AG09309 (cell line): ENCODE measurements at regions not wholly inside any gene's neighbourhood (a gene's known extent, or its start where the extent isn't known, plus 50 kb on each side); places are given as distances from the start of the nearest gene placed in this dataset.

Source experiments
- DNase-seq: peaks from one replicate; pipeline ENCODE4 v3.0.0-alpha.2; 2010; ENCODE audit warnings: low read depth
- H3K4me3 ChIP-seq: 2 replicates; pipeline ENCODE4 v1.5.1; 2011; ENCODE audit warnings: mild to moderate bottlenecking, low read depth, low read length, moderate library complexity; ENCODE audit not compliant: control insufficient read depth
- TF ChIP-seq, protein P1 (sequence below): IDR thresholded peaks from 2 replicates; pipeline ENCODE4 v1.5.1; 2011; ENCODE audit warnings: mild to moderate bottlenecking, low read depth, low read length, inconsistent platforms; ENCODE audit not compliant: insufficient read depth, control insufficient read depth; ENCODE audit errors: missing control alignments

DNA sequence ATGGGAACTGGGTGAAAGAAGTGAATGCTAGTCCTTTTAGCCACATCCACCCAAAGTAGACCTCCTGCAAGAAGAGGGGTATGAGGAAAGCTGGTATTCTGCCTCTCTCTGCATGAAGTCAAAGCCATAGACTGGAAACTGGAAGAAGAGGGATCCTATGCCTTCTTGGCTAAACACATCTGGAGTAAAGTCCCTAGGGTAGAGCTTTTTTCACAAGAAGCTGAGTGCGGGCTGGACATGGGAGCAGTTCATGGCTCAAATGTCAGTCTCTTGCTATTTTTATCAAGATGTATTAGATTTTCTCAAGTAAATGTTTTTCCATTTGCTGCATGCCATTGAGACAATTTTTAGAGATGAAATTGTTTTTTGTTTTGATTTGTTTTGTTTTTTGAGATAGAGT, 206.5 kb upstream of the TMEM72 start:
- TF ChIP-seq, protein P1, sequence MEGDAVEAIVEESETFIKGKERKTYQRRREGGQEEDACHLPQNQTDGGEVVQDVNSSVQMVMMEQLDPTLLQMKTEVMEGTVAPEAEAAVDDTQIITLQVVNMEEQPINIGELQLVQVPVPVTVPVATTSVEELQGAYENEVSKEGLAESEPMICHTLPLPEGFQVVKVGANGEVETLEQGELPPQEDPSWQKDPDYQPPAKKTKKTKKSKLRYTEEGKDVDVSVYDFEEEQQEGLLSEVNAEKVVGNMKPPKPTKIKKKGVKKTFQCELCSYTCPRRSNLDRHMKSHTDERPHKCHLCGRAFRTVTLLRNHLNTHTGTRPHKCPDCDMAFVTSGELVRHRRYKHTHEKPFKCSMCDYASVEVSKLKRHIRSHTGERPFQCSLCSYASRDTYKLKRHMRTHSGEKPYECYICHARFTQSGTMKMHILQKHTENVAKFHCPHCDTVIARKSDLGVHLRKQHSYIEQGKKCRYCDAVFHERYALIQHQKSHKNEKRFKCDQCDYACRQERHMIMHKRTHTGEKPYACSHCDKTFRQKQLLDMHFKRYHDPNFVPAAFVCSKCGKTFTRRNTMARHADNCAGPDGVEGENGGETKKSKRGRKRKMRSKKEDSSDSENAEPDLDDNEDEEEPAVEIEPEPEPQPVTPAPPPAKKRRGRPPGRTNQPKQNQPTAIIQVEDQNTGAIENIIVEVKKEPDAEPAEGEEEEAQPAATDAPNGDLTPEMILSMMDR = no peak
- no peak for DNase-seq
- no peak overlapping the region for H3K4me3 ChIP-seq

DNA sequence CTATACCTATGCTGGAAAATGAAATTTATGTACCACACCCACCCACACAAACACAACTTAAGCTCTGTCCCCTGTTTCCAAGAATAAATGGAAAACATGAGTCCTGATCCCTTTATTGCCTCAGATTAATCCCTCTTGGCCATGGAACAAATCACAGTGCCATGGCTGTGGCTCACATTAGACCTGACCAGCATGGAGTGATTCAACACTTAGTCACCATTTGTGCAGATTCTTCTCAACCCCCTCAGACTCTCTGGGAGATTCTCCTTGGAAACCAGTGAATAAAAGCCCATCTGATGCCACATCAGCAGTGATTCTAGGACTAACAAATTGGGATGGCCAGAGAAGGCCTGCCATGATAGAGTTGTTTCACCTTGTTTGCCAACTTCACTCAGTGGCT, 204.4 kb upstream of the TMEM72 start:
- no peak overlapping the region for H3K4me3 ChIP-seq
- TF ChIP-seq, protein P1 = no peak
- peak; percentile 97 for DNase-seq

DNA sequence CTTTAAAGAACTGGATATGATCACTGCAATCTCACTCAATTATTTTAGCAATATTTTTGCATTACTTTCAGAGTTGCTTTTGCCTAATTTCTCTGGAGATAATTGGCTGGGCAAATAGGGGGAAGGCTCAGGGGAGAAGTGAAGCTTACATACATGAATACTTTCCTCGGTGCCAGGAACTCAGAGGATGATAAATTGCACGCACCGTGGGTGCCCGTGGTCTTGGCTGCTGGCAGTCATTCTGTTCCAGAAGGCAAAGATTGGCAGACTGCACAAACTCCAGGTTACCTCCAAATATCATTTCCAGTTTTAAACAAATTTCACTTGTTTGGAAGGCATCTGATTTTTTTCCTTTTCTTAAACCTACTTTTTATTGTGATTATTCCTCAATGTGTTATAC, 197.8 kb upstream of the TMEM72 start:
- H3K4me3 ChIP-seq = no peak overlapping the region
- no peak for DNase-seq
- TF ChIP-seq, protein P1 = no peak

DNA sequence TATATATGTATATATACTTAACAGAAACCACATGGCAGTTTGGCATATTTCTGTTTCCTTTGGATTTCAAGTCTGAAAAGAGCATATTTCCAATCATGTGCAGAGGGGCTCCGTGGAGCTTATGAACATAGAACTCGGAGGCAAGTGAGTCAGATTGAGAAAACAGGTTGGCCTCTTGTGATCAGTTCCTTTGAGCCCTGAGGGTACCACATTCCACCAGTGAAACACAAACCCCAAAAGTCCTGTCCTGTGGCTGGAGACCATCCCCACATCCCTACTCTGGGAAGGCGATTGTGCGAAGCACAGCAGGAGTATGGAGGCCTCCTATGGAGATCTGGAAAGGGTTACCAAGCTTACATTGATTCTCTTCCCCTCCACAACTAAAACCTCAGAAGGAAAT, 196.7 kb upstream of the TMEM72 start:
- TF ChIP-seq, protein P1 = no peak
- H3K4me3 ChIP-seq = no peak overlapping the region
- DNase-seq = no peak

DNA sequence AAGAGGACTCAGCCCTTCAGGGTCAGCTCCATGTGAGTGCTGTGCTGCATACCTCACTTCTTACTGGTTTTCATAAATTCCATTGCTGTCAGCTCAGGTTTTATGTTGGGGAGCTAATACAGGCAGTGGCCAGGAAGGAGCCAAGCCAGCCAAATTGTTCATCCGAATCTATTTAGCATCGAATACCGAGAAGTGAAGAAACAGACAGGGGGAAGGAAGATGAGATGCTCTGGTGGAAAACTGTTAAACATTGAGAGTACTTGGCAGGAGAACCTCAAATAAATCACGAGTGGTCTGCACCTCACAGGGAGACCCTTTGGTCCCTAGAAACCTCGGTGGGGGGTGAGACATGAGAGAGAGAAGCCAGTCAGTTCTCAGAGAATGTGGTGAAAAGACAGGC, 196.0 kb upstream of the TMEM72 start:
- no peak overlapping the region for H3K4me3 ChIP-seq
- TF ChIP-seq, protein P1 = no peak
- DNase-seq = no peak

DNA sequence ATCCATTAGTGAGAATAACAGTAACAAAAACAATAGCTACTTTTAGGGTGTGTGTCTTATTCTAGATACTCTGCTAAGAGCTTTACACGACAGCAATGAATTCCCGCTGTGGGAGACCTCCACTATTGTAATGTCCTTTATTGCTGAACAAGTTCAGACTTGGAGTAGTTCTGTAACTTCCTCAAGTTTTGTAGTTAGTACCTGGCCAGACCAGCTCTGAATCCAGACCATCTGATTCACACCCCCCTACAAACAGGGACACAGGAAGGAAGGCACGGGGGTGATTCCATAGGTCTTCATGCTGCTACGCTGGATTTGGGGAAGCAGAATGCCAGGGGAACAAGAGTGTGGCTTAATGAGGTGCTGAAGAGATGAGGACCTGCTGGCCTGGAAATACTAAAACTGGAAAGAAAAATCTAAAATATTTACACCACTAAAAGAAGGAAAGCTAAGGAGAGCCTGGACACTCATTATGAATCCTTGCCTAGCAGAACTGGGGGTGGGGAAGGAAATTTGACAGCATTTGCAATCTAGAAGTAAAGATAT, 194.6 kb upstream of the TMEM72 start:
- no peak overlapping the region for H3K4me3 ChIP-seq

More for the DNA sequence above, 194.6 kb upstream of the TMEM72 start:
- TF ChIP-seq, protein P1 = no peak
- no peak for DNase-seq
